NCI-H524 treated with DMSO at 0.1 percent for 48 hours (cell line): ENCODE measurements at regions not wholly inside any gene's neighbourhood (a gene's known extent, or its start where the extent isn't known, plus 50 kb on each side); places are given as distances from the start of the nearest gene placed in this dataset.

Source experiments
- DNase-seq: peaks from one replicate; lab custom pipeline; 2025; lab: John Stamatoyannopoulos, UW

GRCh38 chr4:128355305-128355704 lies 67.7 kb upstream of the PGRMC2 start:
- DNase-seq = no peak

- no peak for DNase-seq
Observed at GRCh38 chr4:128354205-128354821, 66.7 kb upstream of the PGRMC2 start.

GRCh38 chr4:128353791-128354190 lies 66.2 kb upstream of the PGRMC2 start:
- DNase-seq = no peak

GRCh38 chr4:128351502-128351901 lies 63.9 kb upstream of the PGRMC2 start:
- DNase-seq = no peak

- DNase-seq = no peak
Observed at GRCh38 chr4:128350449-128351045, 62.9 kb upstream of the PGRMC2 start.

GRCh38 chr4:128349921-128350320 lies 62.3 kb upstream of the PGRMC2 start:
- DNase-seq = no peak

- no peak for DNase-seq
Observed at GRCh38 chr4:128347930-128348660, 60.5 kb upstream of the PGRMC2 start.

- no peak for DNase-seq
Observed at GRCh38 chr4:128347175-128347868, 59.7 kb upstream of the PGRMC2 start.

GRCh38 chr4:128346054-128346716 lies 58.6 kb upstream of the PGRMC2 start:
- DNase-seq = no peak

- no peak for DNase-seq
Observed at GRCh38 chr4:128345650-128346049, 58.0 kb upstream of the PGRMC2 start.

GRCh38 chr4:128342762-128343161 lies 55.1 kb upstream of the PGRMC2 start:
- DNase-seq = no peak

GRCh38 chr4:128341634-128342033 lies 54.0 kb upstream of the PGRMC2 start:
- no peak for DNase-seq

- no peak for DNase-seq
Observed at GRCh38 chr4:128338634-128339355, 51.2 kb upstream of the PGRMC2 start.

GRCh38 chr4:128337863-128338262 lies 50.2 kb upstream of the PGRMC2 start:
- DNase-seq = no peak
